HepG2 (cell line): ENCODE measurements at regions not wholly inside any gene's neighbourhood (a gene's known extent, or its start where the extent isn't known, plus 50 kb on each side); places are given as distances from the start of the nearest gene placed in this dataset.
A peak's percentile ranks its signal among the peaks of the same experiment; 100 is the strongest.

ENCODE experiments used
- BCLAF1 ChIP-seq: fragments of 450-650 bp; IDR thresholded peaks from 2 replicates; pipeline ENCODE4 v1.6.1; 2017; ENCODE audit warnings: mild to moderate bottlenecking
- BHLHE40 ChIP-seq: IDR thresholded peaks from 2 replicates; pipeline ENCODE4 v1.6.1; 2011; ENCODE audit warnings: low read length, improper control_type of control experiment
- DMAP1 ChIP-seq: IDR thresholded peaks from 2 replicates; pipeline ENCODE4 v1.6.1; 2016
- HDAC1 ChIP-seq: sonication (generic); formaldehyde crosslinking; IDR thresholded peaks from 2 replicates; pipeline ENCODE4 v1.5.1; 2020; ENCODE audit warnings: mild to moderate bottlenecking, missing genetic modification reagents
- HNF4A ChIP-seq: sonication (generic); formaldehyde crosslinking; IDR thresholded peaks from 2 replicates; pipeline ENCODE4 v1.4.0; 2020; ENCODE audit warnings: missing genetic modification reagents
- POGZ ChIP-seq: sonication (generic); formaldehyde crosslinking; IDR thresholded peaks from 2 replicates; pipeline ENCODE4 v1.4.0; 2020; ENCODE audit warnings: mild to moderate bottlenecking, missing genetic modification reagents
- PTBP1 ChIP-seq: fragments of 200-400 bp; formaldehyde crosslinking; IDR thresholded peaks from 2 replicates; pipeline ENCODE4 v1.6.1; 2018; ENCODE audit warnings: low read length, low read depth; ENCODE audit not compliant: poor library complexity, severe bottlenecking
- SOX6 ChIP-seq, 2 experiments: fragments of 450-650 bp in 1 of 2; sonication (generic) in 1 of 2; formaldehyde crosslinking in 1 of 2; IDR thresholded peaks; 2 replicates each; pipeline versions ENCODE4 v1.4.0 to v1.6.1; 2017 to 2020; ENCODE audit warnings: antibody characterized with exemption in 1 of 2, mild to moderate bottlenecking in 1 of 2, missing genetic modification reagents in 1 of 2
- ZBTB3 ChIP-seq: sonication (generic); formaldehyde crosslinking; IDR thresholded peaks from 2 replicates; pipeline ENCODE4 v1.4.0; 2020; ENCODE audit warnings: low read depth, mild to moderate bottlenecking, moderate library complexity, missing genetic modification reagents, borderline replicate concordance
- ZBTB46 ChIP-seq: sonication (generic); formaldehyde crosslinking; IDR thresholded peaks from 2 replicates; pipeline ENCODE4 v1.4.0; 2020; ENCODE audit warnings: mild to moderate bottlenecking, missing genetic modification reagents, borderline replicate concordance
- ZNF530 ChIP-seq: sonication (generic); formaldehyde crosslinking; IDR thresholded peaks from 2 replicates; pipeline ENCODE4 v1.5.0; 2020; ENCODE audit warnings: low read depth, mild to moderate bottlenecking, missing genetic modification reagents
- TF ChIP-seq, protein P1 (sequence below): IDR thresholded peaks from 2 replicates; pipeline ENCODE4 v1.6.1; 2016; ENCODE audit warnings: low read depth, borderline replicate concordance
- TF ChIP-seq, protein P2 (sequence below), 2 experiments: IDR thresholded peaks; 2 replicates each; pipeline ENCODE4 v1.6.1; 2011 to 2012; ENCODE audit warnings: low read length in 2 of 2, borderline replicate concordance in 1 of 2, low read depth in 1 of 2, mild to moderate bottlenecking in 1 of 2, moderate library complexity in 1 of 2
- TF ChIP-seq, protein P3 (sequence below): sonication (generic); formaldehyde crosslinking; IDR thresholded peaks from 2 replicates; pipeline ENCODE4 v1.9.0; 2022; ENCODE audit warnings: low read depth, missing genetic modification reagents
- TF ChIP-seq, protein P4 (sequence below): sonication (generic); formaldehyde crosslinking; IDR thresholded peaks from 2 replicates; pipeline ENCODE4 v1.8.0; 2022; ENCODE audit warnings: missing genetic modification reagents, mild to moderate bottlenecking, inconsistent platforms, borderline replicate concordance

- no peak for TF ChIP-seq BCLAF1
- TF ChIP-seq, protein P1, sequence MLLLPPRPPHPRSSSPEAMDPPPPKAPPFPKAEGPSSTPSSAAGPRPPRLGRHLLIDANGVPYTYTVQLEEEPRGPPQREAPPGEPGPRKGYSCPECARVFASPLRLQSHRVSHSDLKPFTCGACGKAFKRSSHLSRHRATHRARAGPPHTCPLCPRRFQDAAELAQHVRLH (CRISPR knock-in tag), result no peak
- TF ChIP-seq HDAC1 (CRISPR knock-in tag), result peak; percentile 60
- 0 out of 2 replicates have a peak, but pooled peaks have one; percentile 45 for TF ChIP-seq DMAP1
- no peak for TF ChIP-seq PTBP1
- TF ChIP-seq, protein P2, sequence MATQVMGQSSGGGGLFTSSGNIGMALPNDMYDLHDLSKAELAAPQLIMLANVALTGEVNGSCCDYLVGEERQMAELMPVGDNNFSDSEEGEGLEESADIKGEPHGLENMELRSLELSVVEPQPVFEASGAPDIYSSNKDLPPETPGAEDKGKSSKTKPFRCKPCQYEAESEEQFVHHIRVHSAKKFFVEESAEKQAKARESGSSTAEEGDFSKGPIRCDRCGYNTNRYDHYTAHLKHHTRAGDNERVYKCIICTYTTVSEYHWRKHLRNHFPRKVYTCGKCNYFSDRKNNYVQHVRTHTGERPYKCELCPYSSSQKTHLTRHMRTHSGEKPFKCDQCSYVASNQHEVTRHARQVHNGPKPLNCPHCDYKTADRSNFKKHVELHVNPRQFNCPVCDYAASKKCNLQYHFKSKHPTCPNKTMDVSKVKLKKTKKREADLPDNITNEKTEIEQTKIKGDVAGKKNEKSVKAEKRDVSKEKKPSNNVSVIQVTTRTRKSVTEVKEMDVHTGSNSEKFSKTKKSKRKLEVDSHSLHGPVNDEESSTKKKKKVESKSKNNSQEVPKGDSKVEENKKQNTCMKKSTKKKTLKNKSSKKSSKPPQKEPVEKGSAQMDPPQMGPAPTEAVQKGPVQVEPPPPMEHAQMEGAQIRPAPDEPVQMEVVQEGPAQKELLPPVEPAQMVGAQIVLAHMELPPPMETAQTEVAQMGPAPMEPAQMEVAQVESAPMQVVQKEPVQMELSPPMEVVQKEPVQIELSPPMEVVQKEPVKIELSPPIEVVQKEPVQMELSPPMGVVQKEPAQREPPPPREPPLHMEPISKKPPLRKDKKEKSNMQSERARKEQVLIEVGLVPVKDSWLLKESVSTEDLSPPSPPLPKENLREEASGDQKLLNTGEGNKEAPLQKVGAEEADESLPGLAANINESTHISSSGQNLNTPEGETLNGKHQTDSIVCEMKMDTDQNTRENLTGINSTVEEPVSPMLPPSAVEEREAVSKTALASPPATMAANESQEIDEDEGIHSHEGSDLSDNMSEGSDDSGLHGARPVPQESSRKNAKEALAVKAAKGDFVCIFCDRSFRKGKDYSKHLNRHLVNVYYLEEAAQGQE (IDR thresholded peaks at IDR 0.05; ENCODE audit: borderline replicate concordance in 1 of 2, low read depth in 1 of 2, low read length in 2 of 2), result no peak
- no peak for TF ChIP-seq ZBTB46 (CRISPR knock-in tag)
- TF ChIP-seq, protein P3, sequence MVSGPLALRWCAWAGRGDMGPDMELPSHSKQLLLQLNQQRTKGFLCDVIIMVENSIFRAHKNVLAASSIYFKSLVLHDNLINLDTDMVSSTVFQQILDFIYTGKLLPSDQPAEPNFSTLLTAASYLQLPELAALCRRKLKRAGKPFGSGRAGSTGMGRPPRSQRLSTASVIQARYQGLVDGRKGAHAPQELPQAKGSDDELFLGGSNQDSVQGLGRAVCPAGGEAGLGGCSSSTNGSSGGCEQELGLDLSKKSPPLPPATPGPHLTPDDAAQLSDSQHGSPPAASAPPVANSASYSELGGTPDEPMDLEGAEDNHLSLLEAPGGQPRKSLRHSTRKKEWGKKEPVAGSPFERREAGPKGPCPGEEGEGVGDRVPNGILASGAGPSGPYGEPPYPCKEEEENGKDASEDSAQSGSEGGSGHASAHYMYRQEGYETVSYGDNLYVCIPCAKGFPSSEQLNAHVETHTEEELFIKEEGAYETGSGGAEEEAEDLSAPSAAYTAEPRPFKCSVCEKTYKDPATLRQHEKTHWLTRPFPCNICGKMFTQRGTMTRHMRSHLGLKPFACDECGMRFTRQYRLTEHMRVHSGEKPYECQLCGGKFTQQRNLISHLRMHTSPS (CRISPR knock-in tag), result peak; percentile 56; the same call in 1 of the 2 replicates
- TF ChIP-seq POGZ, result peak; percentile 72
- TF ChIP-seq BHLHE40, result peak; percentile 33; the same call in 1 of the 2 replicates
- TF ChIP-seq ZBTB3 (CRISPR knock-in tag), result peak; percentile 27; the same call in 1 of the 2 replicates
- TF ChIP-seq HNF4A (CRISPR knock-in tag), result peak; percentile 82
- TF ChIP-seq SOX6 (IDR thresholded peaks at IDR 0.05), result no peak
- peak; percentile 93 for TF ChIP-seq SOX6 (CRISPR knock-in tag; IDR thresholded peaks at IDR 0.05)
- TF ChIP-seq, protein P4, sequence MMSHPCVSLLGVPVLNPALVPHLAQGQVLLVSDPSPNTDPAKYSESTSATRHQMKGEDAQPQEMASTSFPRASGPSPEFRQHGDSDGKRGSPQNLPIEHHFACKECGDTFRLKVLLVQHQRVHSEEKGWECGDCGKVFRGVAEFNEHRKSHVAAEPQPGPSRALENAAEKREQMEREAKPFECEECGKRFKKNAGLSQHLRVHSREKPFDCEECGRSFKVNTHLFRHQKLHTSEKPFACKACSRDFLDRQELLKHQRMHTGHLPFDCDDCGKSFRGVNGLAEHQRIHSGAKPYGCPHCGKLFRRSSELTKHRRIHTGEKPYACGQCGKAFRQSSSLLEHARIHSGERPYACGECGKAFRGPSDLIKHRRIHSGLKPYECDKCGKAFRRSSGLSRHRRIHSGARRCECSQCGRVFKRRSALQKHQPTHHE, result no peak
- no peak for TF ChIP-seq ZNF530
Measured at GRCh38 chr13:40503966-40504591, 162.4 kb downstream of the FOXO1 start (continued).
